ENCODE measurements at regions not wholly inside any gene's neighbourhood (a gene's known extent, or its start where the extent isn't known, plus 50 kb on each side); places are given as distances from the start of the nearest gene placed in this dataset.

DNA sequence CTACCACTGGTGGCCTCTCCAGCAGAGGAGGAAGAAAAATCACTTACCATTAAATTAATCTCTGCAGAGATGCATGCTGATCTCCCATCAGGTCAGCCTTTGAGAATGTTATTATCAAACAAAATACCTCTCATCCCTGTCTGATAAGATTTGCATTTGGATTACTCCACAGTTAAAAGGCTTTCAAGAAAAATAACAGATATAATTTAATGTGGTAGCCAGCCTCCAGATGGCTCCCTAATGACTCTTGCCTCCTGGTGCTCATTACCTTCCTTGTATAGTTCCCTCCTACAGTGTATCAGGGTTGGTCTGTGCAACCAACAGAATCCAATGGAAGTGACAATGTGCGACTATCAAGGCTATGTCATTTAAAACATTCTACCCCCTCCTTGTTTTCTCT is 63.6 kb upstream of the TNPO1 start (continued):
- TF ChIP-seq USF2 (IDR thresholded peaks at IDR 0.05; ENCODE audit: borderline replicate concordance, low read depth, low read length) = no peak
- TF ChIP-seq JUND (IDR thresholded peaks at IDR 0.05) = no peak
- TF ChIP-seq, protein P1, sequence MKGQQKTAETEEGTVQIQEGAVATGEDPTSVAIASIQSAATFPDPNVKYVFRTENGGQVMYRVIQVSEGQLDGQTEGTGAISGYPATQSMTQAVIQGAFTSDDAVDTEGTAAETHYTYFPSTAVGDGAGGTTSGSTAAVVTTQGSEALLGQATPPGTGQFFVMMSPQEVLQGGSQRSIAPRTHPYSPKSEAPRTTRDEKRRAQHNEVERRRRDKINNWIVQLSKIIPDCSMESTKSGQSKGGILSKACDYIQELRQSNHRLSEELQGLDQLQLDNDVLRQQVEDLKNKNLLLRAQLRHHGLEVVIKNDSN (IDR thresholded peaks at IDR 0.05; ENCODE audit: borderline replicate concordance, low read depth) = no peak
- no peak for TF ChIP-seq SIN3A (IDR thresholded peaks at IDR 0.05; ENCODE audit: borderline replicate concordance, low read depth, low read length)
- no peak for TF ChIP-seq FOSL2 (IDR thresholded peaks at IDR 0.05; ENCODE audit: borderline replicate concordance, low read depth)
- TF ChIP-seq NFIC (IDR thresholded peaks at IDR 0.05; ENCODE audit: borderline replicate concordance) = no peak
- no peak for TF ChIP-seq GABPA (IDR thresholded peaks at IDR 0.05; ENCODE audit: low read depth)
- TF ChIP-seq ELF1 (IDR thresholded peaks at IDR 0.05) = no peak

GRCh38 chr5:72749362-72749997 is 67.0 kb upstream of the TNPO1 start:
- ChIA-PET CTCF (no interaction called here), POLR2A (no interaction called here)
- Histone ChIP-seq H3K9me2 (no peaks in the 10 kb centered on the region), H3K27me3 (ENCODE audit: insufficient read depth) (no peaks in the 10 kb centered on the region), H3K36me3 (replicated peaks in 1 of 2; ENCODE audit: control insufficient read depth in 1 of 2, insufficient read depth in 2 of 2, low read length in 1 of 2) (no peaks in the 10 kb centered on the region), H3K27ac (ENCODE audit: low read depth in 2 of 2, low read length in 1 of 2) (no peak overlapping the region), H3K9ac (no peak overlapping the region), H3K79me2 (ENCODE audit: insufficient read depth) (no peaks in the 10 kb centered on the region), H3K4me2 (no peak overlapping the region), H4K20me1 (ENCODE audit: insufficient read depth) (no peaks in the 10 kb centered on the region), H2AFZ (ENCODE audit: low read depth) (no peak overlapping the region), H3K9me3 (no peaks in the 10 kb centered on the region), H3K4me3 (ENCODE audit: low read depth in 2 of 2, low read length in 1 of 2) (no peak overlapping the region), H3F3A (replicated peaks; ENCODE audit: insufficient read depth) (no peaks in the 10 kb centered on the region), H3K4me1 (ENCODE audit: control insufficient read depth in 1 of 2, insufficient read depth in 2 of 2, low read depth in 1 of 2, low read length in 1 of 2) (peaks cover 0 to 12% of the 10 kb centered on the region in 2 experiments; a peak in 2 of 4 replicates)
- 87% methylated on average over 12 of the region's 12 CpGs for WGBS (ENCODE audit: low lambda C conversion rate)
- TF ChIP-seq RFX5 (IDR thresholded peaks at IDR 0.05; ENCODE audit: low read length) = no peak
- no peak for TF ChIP-seq JUND (IDR thresholded peaks at IDR 0.05)
- TF ChIP-seq, protein P1 (IDR thresholded peaks at IDR 0.05; ENCODE audit: borderline replicate concordance, low read depth) = no peak
- TF ChIP-seq GATA2 (CRISPR knock-in tag; IDR thresholded peaks at IDR 0.05) = no peak
- TF ChIP-seq ELF1 (IDR thresholded peaks at IDR 0.05) = no peak
- TF ChIP-seq USF2 (IDR thresholded peaks at IDR 0.05; ENCODE audit: borderline replicate concordance, low read depth, low read length) = no peak
- no peak for TF ChIP-seq ZBTB33 (IDR thresholded peaks at IDR 0.05; ENCODE audit: borderline replicate concordance, low read depth)
- no peak for TF ChIP-seq POLR2AphosphoS5 (IDR thresholded peaks at IDR 0.05; ENCODE audit: low read depth, low read length)
- TF ChIP-seq TEAD4 (IDR thresholded peaks at IDR 0.05; ENCODE audit: borderline replicate concordance, insufficient read depth) = no peak
- no peak for TF ChIP-seq EP300 (IDR thresholded peaks at IDR 0.05; ENCODE audit: borderline replicate concordance in 1 of 2, low read depth in 1 of 2, low read length in 1 of 2)
- TF ChIP-seq RXRA (IDR thresholded peaks at IDR 0.05; ENCODE audit: borderline replicate concordance, low read depth) = no peak
- TF ChIP-seq SMC3 (IDR thresholded peaks at IDR 0.05; ENCODE audit: low read depth, low read length) = no peak
- no peak for TF ChIP-seq FOSL2 (IDR thresholded peaks at IDR 0.05; ENCODE audit: borderline replicate concordance, low read depth)
- TF ChIP-seq CHD2 (IDR thresholded peaks at IDR 0.05; ENCODE audit: low read length, partially characterized antibody) = no peak
- no peak for TF ChIP-seq TCF12 (IDR thresholded peaks at IDR 0.05)
- TF ChIP-seq YY1 (IDR thresholded peaks at IDR 0.05; ENCODE audit: low read depth) = no peak
- TF ChIP-seq RCOR1 (IDR thresholded peaks at IDR 0.05; ENCODE audit: low read length) = no peak
- TF ChIP-seq MAX (IDR thresholded peaks at IDR 0.05; ENCODE audit: low read depth) = no peak
- TF ChIP-seq RAD21 (IDR thresholded peaks at IDR 0.05; ENCODE audit: low read length) = no peak
- TF ChIP-seq FOXM1 (IDR thresholded peaks at IDR 0.05; ENCODE audit: low read depth) = no peak
- DNase-seq = no peak
